ENCODE measurements at regions not wholly inside any gene's neighbourhood (a gene's known extent, or its start where the extent isn't known, plus 50 kb on each side); places are given as distances from the start of the nearest gene placed in this dataset.

DNA sequence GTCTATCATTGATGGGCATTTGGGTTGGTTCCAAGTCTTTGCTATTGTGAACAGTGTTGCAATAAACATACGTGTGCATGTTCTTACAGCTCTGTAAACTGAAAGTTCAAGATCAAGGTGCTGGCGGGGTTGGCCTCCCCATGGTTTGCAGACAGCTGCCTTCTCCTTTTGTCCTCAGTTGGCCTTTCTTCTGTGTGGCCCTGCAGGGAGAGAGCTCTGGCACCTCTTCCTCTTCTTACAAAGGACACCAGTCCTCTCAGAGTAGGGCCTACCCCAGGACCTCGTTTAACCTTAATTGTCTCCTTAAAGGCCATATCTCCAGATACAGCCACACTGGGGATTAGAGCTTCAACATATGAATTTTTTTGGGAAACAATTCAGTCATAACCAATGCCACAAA, 462.7 kb downstream of the TCERG1L start:
- TF ChIP-seq, protein P1, sequence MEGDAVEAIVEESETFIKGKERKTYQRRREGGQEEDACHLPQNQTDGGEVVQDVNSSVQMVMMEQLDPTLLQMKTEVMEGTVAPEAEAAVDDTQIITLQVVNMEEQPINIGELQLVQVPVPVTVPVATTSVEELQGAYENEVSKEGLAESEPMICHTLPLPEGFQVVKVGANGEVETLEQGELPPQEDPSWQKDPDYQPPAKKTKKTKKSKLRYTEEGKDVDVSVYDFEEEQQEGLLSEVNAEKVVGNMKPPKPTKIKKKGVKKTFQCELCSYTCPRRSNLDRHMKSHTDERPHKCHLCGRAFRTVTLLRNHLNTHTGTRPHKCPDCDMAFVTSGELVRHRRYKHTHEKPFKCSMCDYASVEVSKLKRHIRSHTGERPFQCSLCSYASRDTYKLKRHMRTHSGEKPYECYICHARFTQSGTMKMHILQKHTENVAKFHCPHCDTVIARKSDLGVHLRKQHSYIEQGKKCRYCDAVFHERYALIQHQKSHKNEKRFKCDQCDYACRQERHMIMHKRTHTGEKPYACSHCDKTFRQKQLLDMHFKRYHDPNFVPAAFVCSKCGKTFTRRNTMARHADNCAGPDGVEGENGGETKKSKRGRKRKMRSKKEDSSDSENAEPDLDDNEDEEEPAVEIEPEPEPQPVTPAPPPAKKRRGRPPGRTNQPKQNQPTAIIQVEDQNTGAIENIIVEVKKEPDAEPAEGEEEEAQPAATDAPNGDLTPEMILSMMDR (IDR thresholded peaks at IDR 0.05; ENCODE audit: insufficient read depth, low read length, missing control alignments), result no peak
- POLR2A ChIA-PET, result no interaction called here
- no peak for DNase-seq (ENCODE audit: low read depth, low spot score)
- H3K4me3 ChIP-seq (ENCODE audit: low read depth, low read length), result no peak overlapping the region
- CTCF ChIA-PET, result no interaction called here

DNA sequence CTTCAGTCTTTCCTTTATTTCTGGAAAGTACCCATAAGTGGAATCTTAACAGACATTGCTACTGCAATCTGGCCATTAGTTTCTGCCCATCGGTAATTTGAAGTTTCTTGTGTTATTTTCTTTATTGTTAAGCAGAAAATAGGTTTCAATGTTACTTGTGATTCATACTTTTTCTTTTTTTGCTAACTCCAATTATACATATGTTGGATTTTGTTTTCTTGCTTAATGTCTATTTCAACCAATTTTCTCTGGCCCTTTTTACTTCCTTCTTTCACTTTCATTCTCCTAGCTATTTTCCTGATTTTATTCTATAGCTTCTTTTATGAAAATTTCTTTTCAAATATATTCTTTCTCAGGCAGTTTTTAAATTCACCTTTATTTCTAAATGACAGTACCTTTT, 457.4 kb downstream of the TCERG1L start:
- CTCF ChIA-PET, result no interaction called here
- TF ChIP-seq, protein P1 (IDR thresholded peaks at IDR 0.05; ENCODE audit: insufficient read depth, low read length, missing control alignments), result no peak
- POLR2A ChIA-PET, result no interaction called here
- no peak overlapping the region for H3K4me3 ChIP-seq (ENCODE audit: low read depth, low read length)
- no peak for DNase-seq (ENCODE audit: low read depth, low spot score)

- ChIA-PET POLR2A (no interaction called here), CTCF (no interaction called here)
- TF ChIP-seq, protein P1 (IDR thresholded peaks at IDR 0.05; ENCODE audit: insufficient read depth, low read length, missing control alignments), result no peak
- no peak for DNase-seq (ENCODE audit: low read depth, low spot score)
- H3K4me3 ChIP-seq (ENCODE audit: low read depth, low read length), result no peak overlapping the region
Measured at GRCh38 chr10:130857631-130858295, 453.8 kb downstream of the TCERG1L start.

GRCh38 chr10:130858626-130859025, 452.9 kb downstream of the TCERG1L start:
- DNase-seq (ENCODE audit: low read depth, low spot score), result no peak
- ChIA-PET POLR2A (no interaction called here), CTCF (no interaction called here)
- H3K4me3 ChIP-seq (ENCODE audit: low read depth, low read length), result no peak overlapping the region
- TF ChIP-seq, protein P1 (IDR thresholded peaks at IDR 0.05; ENCODE audit: insufficient read depth, low read length, missing control alignments), result no peak

DNA sequence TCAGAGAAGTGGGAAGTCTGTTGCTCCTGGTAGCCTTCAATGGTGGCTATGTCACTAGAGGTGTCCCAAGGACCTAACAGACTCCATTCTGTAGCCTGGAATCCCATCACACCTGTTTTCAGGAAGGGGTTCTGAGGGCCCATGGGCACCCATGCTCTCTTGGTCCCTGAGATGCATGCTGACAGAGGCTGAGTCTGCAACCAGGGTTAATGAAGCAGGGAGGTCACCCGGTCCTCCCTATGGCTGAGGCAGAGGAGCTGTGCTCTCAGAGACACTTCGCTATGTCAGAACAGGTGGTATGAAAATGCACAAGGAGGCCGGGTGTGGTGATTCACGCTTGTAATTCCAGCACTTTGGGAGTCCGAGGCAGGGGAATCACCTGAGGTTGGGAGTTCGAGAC, 452.1 kb downstream of the TCERG1L start:
- TF ChIP-seq, protein P1 (IDR thresholded peaks at IDR 0.05; ENCODE audit: insufficient read depth, low read length, missing control alignments), result no peak
- CTCF ChIA-PET, result no interaction called here
- POLR2A ChIA-PET, result no interaction called here
- H3K4me3 ChIP-seq (ENCODE audit: low read depth, low read length), result no peak overlapping the region
- no peak for DNase-seq (ENCODE audit: low read depth, low spot score)

- no peak overlapping the region for H3K4me3 ChIP-seq (ENCODE audit: low read depth, low read length)
- no peak for DNase-seq (ENCODE audit: low read depth, low spot score)
- ChIA-PET CTCF (no interaction called here), POLR2A (no interaction called here)
- TF ChIP-seq, protein P1 (IDR thresholded peaks at IDR 0.05; ENCODE audit: insufficient read depth, low read length, missing control alignments), result no peak
Measured at GRCh38 chr10:130862122-130862521, 449.4 kb downstream of the TCERG1L start.
